GM23338 (cell line): ENCODE measurements at regions not wholly inside any gene's neighbourhood (a gene's known extent, or its start where the extent isn't known, plus 50 kb on each side); places are given as distances from the start of the nearest gene placed in this dataset.

Experiments
- ATAC-seq: fragments of 200-7000 bp; cut with Tn5 transposase; 3 replicates; pipeline ENCODE4 v1.9.1; 2020
- DNase-seq: peaks from one replicate; pipeline ENCODE4 v3.0.0-alpha.2; 2015; ENCODE audit warnings: low spot score
- H2AFZ ChIP-seq: fragments of 200-600 bp; sonication (generic); 2 replicates; pipeline ENCODE4 v1.8.0; 2016; ENCODE audit warnings: antibody characterized with exemption, mild to moderate bottlenecking, moderate library complexity
- H3F3A ChIP-seq: fragments of 200-600 bp; sonication (generic); replicated peaks from 2 replicates; pipeline ENCODE4 v1.8.0; 2017; ENCODE audit warnings: antibody characterized with exemption, mixed run types, low read depth
- H3K27ac ChIP-seq: fragments of 200-600 bp; sonication (generic); 2 replicates; pipeline ENCODE4 v1.6.1; 2016; ENCODE audit warnings: low read depth
- H3K27me3 ChIP-seq: fragments of 200-600 bp; sonication (generic); 2 replicates; pipeline ENCODE4 v1.8.0; 2016; ENCODE audit warnings: mild to moderate bottlenecking, mixed run types, moderate library complexity; ENCODE audit not compliant: insufficient read depth
- H3K36me3 ChIP-seq: fragments of 200-600 bp; sonication (generic); 2 replicates; pipeline ENCODE4 v1.8.0; 2016; ENCODE audit warnings: mild to moderate bottlenecking; ENCODE audit not compliant: insufficient read depth
- H3K4me1 ChIP-seq: fragments of 200-600 bp; sonication (generic); 2 replicates; pipeline ENCODE4 v1.8.0; 2016; ENCODE audit warnings: mild to moderate bottlenecking, moderate library complexity; ENCODE audit not compliant: insufficient read depth
- H3K4me2 ChIP-seq: fragments of 200-600 bp; sonication (generic); 2 replicates; pipeline ENCODE4 v1.7.1; 2017; ENCODE audit warnings: mixed run types
- H3K4me3 ChIP-seq: fragments of 200-600 bp; sonication (generic); 2 replicates; pipeline ENCODE4 v1.6.1; 2016; ENCODE audit warnings: mixed run types
- H3K79me2 ChIP-seq: fragments of 200-600 bp; sonication (generic); replicated peaks from 2 replicates; pipeline ENCODE4 v1.8.0; 2017; ENCODE audit warnings: mild to moderate bottlenecking; ENCODE audit not compliant: insufficient read depth
- H3K9me2 ChIP-seq: fragments of 200-600 bp; sonication (generic); 2 replicates; pipeline ENCODE4 v1.8.0; 2017; ENCODE audit not compliant: insufficient read depth
- H4K20me1 ChIP-seq: fragments of 200-600 bp; sonication (generic); replicated peaks from 2 replicates; pipeline ENCODE4 v1.8.0; 2017; ENCODE audit warnings: mild to moderate bottlenecking; ENCODE audit not compliant: insufficient read depth
- H3K27ac Mint-ChIP-seq: 2 replicates; pipeline ENCODE4 v1.8.0; 2020; ENCODE audit warnings: inconsistent platforms, mild to moderate bottlenecking, moderate library complexity, mixed read lengths
- H3K27me3 Mint-ChIP-seq: 3 replicates; pipeline ENCODE4 v1.8.0; 2022; ENCODE audit warnings: low read depth, mild to moderate bottlenecking, moderate library complexity, mixed read lengths, inconsistent platforms; ENCODE audit not compliant: insufficient read depth, poor library complexity
- H3K36me3 Mint-ChIP-seq: 3 replicates; pipeline ENCODE4 v1.8.0; 2021; ENCODE audit warnings: low read depth, mild to moderate bottlenecking, inconsistent platforms, moderate library complexity, mixed read lengths
- H3K4me1 Mint-ChIP-seq: 3 replicates; pipeline ENCODE4 v1.8.0; 2020; ENCODE audit warnings: mild to moderate bottlenecking, inconsistent platforms, mixed read lengths
- H3K4me3 Mint-ChIP-seq: 3 replicates; pipeline ENCODE4 v1.8.0; 2021; ENCODE audit warnings: moderate library complexity, mild to moderate bottlenecking, inconsistent platforms, mixed read lengths
- H3K9me3 Mint-ChIP-seq: 3 replicates; pipeline ENCODE4 v1.8.0; 2020; ENCODE audit warnings: moderate library complexity, mild to moderate bottlenecking, inconsistent platforms, mixed read lengths
- CREB1 ChIP-seq: fragments of 250-450 bp; sonication (Bioruptor Pico); IDR thresholded peaks from 2 replicates; pipeline ENCODE4 v1.5.0; 2020; ENCODE audit warnings: low read depth, mild to moderate bottlenecking, moderate library complexity
- EZH2 ChIP-seq: fragments of 200-600 bp; sonication (generic); IDR thresholded peaks from one replicate; pipeline ENCODE4 v1.8.0; 2017; ENCODE audit warnings: antibody characterized with exemption, mild to moderate bottlenecking, low read depth; ENCODE audit not compliant: unreplicated experiment
- EZH2phosphoT487 ChIP-seq: fragments of 200-600 bp; sonication (generic); IDR thresholded peaks from one replicate; pipeline ENCODE4 v1.8.1; 2018; ENCODE audit warnings: antibody characterized with exemption; ENCODE audit not compliant: unreplicated experiment
- JUNB ChIP-seq: IDR thresholded peaks from one replicate; pipeline ENCODE4 v1.6.1; 2016; ENCODE audit warnings: antibody characterized with exemption; ENCODE audit not compliant: unreplicated experiment
- NANOG ChIP-seq: IDR thresholded peaks from 2 replicates; pipeline ENCODE4 v1.6.1; 2016; ENCODE audit warnings: antibody characterized with exemption, borderline replicate concordance
- POLR2AphosphoS5 ChIP-seq: IDR thresholded peaks from 2 replicates; pipeline ENCODE4 v1.6.1; 2016; ENCODE audit warnings: antibody characterized with exemption, low read depth
- STAT1 ChIP-seq: IDR thresholded peaks from one replicate; pipeline ENCODE4 v1.6.1; 2016; ENCODE audit warnings: antibody characterized with exemption; ENCODE audit not compliant: unreplicated experiment
- ZNF114 ChIP-seq: fragments of 250-450 bp; sonication (Bioruptor Pico); IDR thresholded peaks from 2 replicates; pipeline ENCODE4 v1.5.0; 2020; ENCODE audit warnings: mild to moderate bottlenecking, moderate library complexity
- ZNF331 ChIP-seq: fragments of 250-450 bp; sonication (Bioruptor Pico); IDR thresholded peaks from 2 replicates; pipeline ENCODE4 v1.5.0; 2020; ENCODE audit warnings: low read depth, mild to moderate bottlenecking, moderate library complexity
- TF ChIP-seq, protein P1 (sequence below), 2 experiments: fragments of 200-600 bp in 1 of 2; sonication (generic) in 1 of 2; conservative IDR thresholded peaks; 2 replicates each; pipeline versions ENCODE4 v1.5.1 to v1.6.1; 2016 to 2017; ENCODE audit warnings: antibody characterized with exemption in 2 of 2, low read depth in 2 of 2, mild to moderate bottlenecking in 2 of 2, moderate library complexity in 1 of 2
- TF ChIP-seq, protein P2 (sequence below): IDR thresholded peaks from 2 replicates; pipeline ENCODE4 v1.6.1; 2016; ENCODE audit warnings: antibody characterized with exemption
- TF ChIP-seq, protein P3 (sequence below): IDR thresholded peaks from one replicate; pipeline ENCODE4 v1.6.1; 2018; ENCODE audit warnings: antibody characterized with exemption; ENCODE audit not compliant: unreplicated experiment

- Mint-ChIP-seq H3K9me3 (no peaks in the 10 kb centered on the region), H3K27ac (no peak overlapping the region), H3K27me3 (peaks cover 3% of the 10 kb centered on the region), H3K36me3 (no peaks in the 10 kb centered on the region), H3K4me3 (no peak overlapping the region), H3K4me1 (peaks cover 4% of the 10 kb centered on the region; the same call in 2 of the 3 replicates)
- ATAC-seq (no peak), DNase-seq (no peak)
- H3K9me2 ChIP-seq: no peaks in the 10 kb centered on the region
- H3K4me2 ChIP-seq: no peak overlapping the region
- no peaks in the 10 kb centered on the region for H3K79me2 ChIP-seq
- no peak overlapping the region for H3K27ac ChIP-seq
- H3K4me3 ChIP-seq: no peak overlapping the region
- H3F3A ChIP-seq: no peaks in the 10 kb centered on the region
- no peaks in the 10 kb centered on the region for H3K36me3 ChIP-seq
- TF ChIP-seq EZH2phosphoT487 (no peak), JUNB (no peak)
- no peaks in the 10 kb centered on the region for H4K20me1 ChIP-seq
- H3K27me3 ChIP-seq: no peaks in the 10 kb centered on the region
- H2AFZ ChIP-seq: no peak overlapping the region
- H3K4me1 ChIP-seq: peaks cover 3% of the 10 kb centered on the region; the same call in 1 of the 2 replicates
These were observed 128.7 kb upstream of the VGLL2 start for GRCh38 chr6:117136702-117137101.

GRCh38 chr6:117137711-117138110 lies 127.6 kb upstream of the VGLL2 start:
- peaks cover 14% of the 10 kb centered on the region; the same call in 2 of the 3 replicates for H3K4me1 Mint-ChIP-seq
- H3K4me3 Mint-ChIP-seq: no peak overlapping the region
- no peaks in the 10 kb centered on the region for H3K36me3 ChIP-seq
- H3K4me3 ChIP-seq: no peak overlapping the region
- no peak overlapping the region; the same call in 1 of the 2 replicates for H3K27ac Mint-ChIP-seq
- H3K9me3 Mint-ChIP-seq: no peaks in the 10 kb centered on the region
- H3F3A ChIP-seq: no peaks in the 10 kb centered on the region
- H4K20me1 ChIP-seq: no peaks in the 10 kb centered on the region
- H3K27me3 ChIP-seq: no peaks in the 10 kb centered on the region
- H3K9me2 ChIP-seq: no peaks in the 10 kb centered on the region
- ATAC-seq (no peak), DNase-seq (no peak)
- no peak overlapping the region for H3K4me2 ChIP-seq
- no peak overlapping the region for H3K27ac ChIP-seq
- no peaks in the 10 kb centered on the region for H3K36me3 Mint-ChIP-seq
- no peak overlapping the region for H2AFZ ChIP-seq
- H3K4me1 ChIP-seq: peaks cover 8% of the 10 kb centered on the region; the same call in 1 of the 2 replicates
- H3K79me2 ChIP-seq: no peaks in the 10 kb centered on the region
- peaks cover 3% of the 10 kb centered on the region for H3K27me3 Mint-ChIP-seq
- TF ChIP-seq EZH2: no peak
- TF ChIP-seq STAT1: no peak
- TF ChIP-seq, protein P1, sequence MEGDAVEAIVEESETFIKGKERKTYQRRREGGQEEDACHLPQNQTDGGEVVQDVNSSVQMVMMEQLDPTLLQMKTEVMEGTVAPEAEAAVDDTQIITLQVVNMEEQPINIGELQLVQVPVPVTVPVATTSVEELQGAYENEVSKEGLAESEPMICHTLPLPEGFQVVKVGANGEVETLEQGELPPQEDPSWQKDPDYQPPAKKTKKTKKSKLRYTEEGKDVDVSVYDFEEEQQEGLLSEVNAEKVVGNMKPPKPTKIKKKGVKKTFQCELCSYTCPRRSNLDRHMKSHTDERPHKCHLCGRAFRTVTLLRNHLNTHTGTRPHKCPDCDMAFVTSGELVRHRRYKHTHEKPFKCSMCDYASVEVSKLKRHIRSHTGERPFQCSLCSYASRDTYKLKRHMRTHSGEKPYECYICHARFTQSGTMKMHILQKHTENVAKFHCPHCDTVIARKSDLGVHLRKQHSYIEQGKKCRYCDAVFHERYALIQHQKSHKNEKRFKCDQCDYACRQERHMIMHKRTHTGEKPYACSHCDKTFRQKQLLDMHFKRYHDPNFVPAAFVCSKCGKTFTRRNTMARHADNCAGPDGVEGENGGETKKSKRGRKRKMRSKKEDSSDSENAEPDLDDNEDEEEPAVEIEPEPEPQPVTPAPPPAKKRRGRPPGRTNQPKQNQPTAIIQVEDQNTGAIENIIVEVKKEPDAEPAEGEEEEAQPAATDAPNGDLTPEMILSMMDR (conservative IDR thresholded peaks at IDR 0.05; ENCODE audit: low read depth in 2 of 2): no peak
- TF ChIP-seq CREB1 (CRISPR knock-in tag): no peak
- TF ChIP-seq ZNF114 (CRISPR knock-in tag): no peak
- TF ChIP-seq EZH2phosphoT487: no peak
- no peak for TF ChIP-seq JUNB
- no peak for TF ChIP-seq ZNF331 (CRISPR knock-in tag)
- TF ChIP-seq, protein P2, sequence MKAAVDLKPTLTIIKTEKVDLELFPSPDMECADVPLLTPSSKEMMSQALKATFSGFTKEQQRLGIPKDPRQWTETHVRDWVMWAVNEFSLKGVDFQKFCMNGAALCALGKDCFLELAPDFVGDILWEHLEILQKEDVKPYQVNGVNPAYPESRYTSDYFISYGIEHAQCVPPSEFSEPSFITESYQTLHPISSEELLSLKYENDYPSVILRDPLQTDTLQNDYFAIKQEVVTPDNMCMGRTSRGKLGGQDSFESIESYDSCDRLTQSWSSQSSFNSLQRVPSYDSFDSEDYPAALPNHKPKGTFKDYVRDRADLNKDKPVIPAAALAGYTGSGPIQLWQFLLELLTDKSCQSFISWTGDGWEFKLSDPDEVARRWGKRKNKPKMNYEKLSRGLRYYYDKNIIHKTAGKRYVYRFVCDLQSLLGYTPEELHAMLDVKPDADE: no peak
- TF ChIP-seq NANOG: no peak
- TF ChIP-seq, protein P3, sequence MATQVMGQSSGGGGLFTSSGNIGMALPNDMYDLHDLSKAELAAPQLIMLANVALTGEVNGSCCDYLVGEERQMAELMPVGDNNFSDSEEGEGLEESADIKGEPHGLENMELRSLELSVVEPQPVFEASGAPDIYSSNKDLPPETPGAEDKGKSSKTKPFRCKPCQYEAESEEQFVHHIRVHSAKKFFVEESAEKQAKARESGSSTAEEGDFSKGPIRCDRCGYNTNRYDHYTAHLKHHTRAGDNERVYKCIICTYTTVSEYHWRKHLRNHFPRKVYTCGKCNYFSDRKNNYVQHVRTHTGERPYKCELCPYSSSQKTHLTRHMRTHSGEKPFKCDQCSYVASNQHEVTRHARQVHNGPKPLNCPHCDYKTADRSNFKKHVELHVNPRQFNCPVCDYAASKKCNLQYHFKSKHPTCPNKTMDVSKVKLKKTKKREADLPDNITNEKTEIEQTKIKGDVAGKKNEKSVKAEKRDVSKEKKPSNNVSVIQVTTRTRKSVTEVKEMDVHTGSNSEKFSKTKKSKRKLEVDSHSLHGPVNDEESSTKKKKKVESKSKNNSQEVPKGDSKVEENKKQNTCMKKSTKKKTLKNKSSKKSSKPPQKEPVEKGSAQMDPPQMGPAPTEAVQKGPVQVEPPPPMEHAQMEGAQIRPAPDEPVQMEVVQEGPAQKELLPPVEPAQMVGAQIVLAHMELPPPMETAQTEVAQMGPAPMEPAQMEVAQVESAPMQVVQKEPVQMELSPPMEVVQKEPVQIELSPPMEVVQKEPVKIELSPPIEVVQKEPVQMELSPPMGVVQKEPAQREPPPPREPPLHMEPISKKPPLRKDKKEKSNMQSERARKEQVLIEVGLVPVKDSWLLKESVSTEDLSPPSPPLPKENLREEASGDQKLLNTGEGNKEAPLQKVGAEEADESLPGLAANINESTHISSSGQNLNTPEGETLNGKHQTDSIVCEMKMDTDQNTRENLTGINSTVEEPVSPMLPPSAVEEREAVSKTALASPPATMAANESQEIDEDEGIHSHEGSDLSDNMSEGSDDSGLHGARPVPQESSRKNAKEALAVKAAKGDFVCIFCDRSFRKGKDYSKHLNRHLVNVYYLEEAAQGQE: no peak
- no peak for TF ChIP-seq POLR2AphosphoS5
